Inferior parietal cortex (tissue), 1 donor: ENCODE measurements at regions not wholly inside any gene's neighbourhood (a gene's known extent, or its start where the extent isn't known, plus 50 kb on each side); places are given as distances from the start of the nearest gene placed in this dataset.

Source experiments
- DNase-seq: peaks from one replicate; pipeline ENCODE4 v3.0.0-alpha.2; 2016; ENCODE audit errors: extremely low spot score

DNA sequence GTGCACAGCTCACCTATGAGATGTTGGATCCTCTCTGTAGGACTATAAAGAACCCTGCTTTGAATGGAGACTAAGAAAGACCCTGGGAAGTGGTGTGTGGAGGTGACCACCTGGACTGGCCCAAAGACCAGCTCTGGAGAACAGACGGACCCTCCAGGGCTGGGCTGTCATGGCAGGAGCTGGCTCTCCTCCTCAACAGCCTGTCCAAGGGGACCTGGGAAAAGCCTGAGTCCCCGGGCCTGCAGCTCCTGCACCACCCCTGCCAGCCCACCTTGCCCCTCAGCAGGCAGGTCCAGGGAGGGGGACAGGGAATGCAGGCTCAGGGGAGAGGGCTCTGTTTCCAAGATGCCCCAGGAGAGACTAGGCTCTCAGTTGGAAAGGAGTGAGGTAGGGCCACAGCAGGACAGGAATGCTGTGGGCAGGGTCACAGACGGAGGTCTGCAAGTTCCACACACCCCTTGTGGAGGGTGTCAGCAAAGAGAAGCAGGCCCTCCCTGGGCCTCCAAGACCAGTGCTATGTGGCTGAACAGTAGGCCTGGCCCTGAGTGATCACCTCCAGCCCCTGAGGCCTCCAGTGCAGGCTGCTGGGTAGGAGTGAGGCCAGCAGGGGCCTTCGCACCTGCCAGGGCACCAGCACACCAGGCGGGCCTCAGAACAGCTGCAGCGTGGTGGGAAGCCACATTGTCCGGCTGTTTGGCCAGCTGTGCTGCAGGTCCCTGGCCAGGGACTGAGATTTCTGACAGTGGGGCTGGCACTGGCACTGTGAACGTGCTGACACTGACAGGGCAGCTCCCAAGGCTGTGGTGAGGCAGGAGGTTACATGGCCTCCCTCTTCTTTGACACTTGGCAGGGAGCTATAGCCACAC, 86.4 kb upstream of the OTOS start:
- DNase-seq, result no peak

DNA sequence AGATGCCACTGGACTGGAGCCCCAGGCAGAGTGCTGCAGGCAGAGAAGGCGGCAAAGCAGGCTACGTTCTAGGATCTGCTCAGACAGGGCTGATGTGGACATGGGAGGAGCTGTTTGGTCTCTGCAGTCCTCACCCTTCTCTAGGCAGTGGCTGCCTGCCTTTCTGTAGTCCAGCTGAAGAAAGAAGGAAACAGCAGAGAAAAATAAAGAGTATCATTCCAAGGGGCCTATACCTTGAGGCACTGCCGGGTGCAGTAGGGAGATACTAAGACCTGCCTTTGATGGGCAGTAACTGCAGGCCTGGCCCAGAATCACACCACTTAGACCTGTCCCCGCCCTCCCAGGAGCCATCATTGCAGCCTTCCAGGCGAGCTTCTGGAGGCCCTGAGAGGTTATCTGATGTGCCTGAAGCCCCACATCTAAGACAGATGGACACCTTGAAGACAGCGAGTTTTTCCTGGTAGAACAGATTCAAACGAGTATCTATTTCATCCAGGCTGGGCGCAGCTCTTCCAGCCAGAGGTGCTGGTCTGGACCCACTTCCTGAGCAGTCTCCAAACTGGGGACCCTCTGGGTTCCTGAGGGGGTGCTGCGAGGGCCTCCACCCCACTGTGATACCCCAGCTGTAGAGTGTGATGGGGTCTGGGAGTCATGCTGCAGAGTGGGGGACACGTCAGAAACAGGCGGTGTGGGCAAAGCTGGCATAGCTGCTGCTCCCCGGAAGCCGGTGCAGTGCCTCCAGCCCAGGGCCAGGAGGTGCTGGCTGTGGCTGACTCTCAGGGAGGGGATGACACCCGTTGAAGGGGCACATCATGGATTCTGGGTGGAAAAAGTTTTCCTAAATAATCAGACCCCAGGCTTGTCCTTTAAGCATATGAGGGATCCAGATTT, 87.3 kb upstream of the OTOS start:
- no peak for DNase-seq

DNA sequence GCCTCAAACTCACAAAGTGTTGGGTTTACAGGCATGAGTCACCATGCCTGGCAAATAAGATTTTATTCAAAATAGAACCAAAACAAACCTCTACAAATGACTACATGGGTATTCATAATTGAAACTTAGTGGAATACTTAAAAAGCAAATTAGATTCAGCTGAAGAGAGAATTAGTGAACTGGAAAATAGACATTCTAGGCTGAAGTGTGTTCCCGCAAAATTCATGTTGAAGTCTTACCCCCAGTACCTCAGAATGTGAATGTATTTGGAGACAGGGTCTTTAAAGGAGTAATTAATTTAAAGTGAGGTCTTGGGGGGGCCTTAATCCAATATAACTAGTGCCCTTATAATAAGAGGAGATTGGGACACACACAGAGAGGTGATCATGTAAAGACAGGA, 88.5 kb upstream of the OTOS start:
- DNase-seq, result no peak

DNA sequence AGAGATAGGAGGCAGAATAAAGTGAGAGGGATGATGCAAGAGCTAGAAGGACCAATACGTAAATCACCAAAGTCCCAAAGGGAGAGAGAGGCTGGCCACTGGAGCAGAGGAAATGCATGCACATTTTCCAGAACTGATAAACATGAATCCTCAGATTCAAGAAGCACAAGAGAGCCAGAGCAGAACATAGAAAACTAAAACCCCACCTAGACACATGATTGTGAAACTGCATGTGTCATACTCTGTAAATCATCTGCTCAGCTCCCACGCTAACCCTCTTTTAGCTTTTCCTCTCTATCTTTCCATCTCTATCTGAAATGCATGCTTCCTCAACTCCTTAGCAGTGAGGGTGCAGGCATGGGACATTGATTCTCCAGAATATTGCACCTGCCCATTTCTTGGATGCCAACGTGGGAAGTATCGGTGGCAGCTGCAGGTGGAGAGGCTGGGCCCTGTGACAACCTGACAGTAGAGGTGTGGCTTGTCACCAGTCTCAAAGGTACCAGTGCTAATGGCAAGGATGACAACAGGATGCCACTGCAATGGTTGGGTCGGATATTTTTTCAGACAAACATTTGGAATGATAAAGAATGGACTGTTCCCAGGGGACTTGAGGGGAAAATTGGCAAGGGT, 89.3 kb upstream of the OTOS start:
- DNase-seq, result no peak

- DNase-seq, result no peak
These were observed 90.0 kb upstream of the OTOS start for GRCh38 chr2:240230291-240230931.

DNA sequence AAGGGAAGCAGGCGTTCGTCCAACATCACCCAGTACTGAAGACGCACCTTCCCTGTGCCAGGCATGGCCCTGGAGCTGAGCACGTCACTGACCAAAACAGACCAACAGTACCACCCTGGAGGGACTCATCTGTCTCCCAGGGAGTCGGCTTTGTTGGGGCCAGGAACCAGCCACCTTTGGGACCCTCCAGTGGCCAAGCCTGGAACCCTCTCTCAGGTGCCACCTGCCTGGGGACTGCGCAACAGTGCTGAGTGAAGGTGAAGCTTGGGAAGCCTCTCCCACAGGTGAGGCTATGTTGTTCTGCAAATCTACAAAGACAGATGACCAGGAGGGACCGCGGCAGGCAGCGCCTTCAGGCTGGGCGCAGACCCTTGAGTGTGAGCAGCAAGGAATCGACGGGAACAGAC, 91.4 kb upstream of the OTOS start:
- DNase-seq, result no peak

DNA sequence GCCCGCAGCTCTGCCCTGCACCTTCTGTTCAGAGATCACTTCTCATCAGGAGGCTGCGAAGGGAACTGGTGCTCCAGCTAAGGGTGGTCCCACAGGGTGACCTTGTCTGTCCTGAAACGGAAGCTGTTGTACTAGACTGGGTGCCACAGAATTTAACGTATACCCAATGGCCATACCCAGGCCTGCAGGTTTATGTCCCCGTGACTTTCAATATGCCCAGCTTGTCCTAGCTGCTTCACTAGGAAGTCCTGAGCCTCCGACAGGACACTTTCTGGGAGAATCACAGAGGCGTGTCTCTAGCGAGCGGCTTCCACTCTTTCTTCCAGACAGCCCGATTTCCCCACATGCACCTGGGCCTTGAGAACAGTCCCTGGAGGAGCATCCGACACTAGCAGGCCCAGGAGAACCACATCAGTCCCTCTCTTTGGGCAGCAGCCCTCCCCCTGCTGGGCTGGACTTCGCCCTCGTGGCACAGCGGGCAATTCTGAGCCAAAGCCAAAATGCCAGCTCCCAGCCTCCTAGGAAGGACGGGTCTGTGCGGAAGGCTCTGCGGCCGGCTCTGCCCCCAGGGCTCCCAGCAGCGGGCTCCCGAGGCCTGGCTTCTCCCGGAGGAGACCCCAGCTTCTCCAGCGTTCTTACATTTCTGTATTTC, 91.9 kb upstream of the OTOS start:
- DNase-seq, result no peak

DNA sequence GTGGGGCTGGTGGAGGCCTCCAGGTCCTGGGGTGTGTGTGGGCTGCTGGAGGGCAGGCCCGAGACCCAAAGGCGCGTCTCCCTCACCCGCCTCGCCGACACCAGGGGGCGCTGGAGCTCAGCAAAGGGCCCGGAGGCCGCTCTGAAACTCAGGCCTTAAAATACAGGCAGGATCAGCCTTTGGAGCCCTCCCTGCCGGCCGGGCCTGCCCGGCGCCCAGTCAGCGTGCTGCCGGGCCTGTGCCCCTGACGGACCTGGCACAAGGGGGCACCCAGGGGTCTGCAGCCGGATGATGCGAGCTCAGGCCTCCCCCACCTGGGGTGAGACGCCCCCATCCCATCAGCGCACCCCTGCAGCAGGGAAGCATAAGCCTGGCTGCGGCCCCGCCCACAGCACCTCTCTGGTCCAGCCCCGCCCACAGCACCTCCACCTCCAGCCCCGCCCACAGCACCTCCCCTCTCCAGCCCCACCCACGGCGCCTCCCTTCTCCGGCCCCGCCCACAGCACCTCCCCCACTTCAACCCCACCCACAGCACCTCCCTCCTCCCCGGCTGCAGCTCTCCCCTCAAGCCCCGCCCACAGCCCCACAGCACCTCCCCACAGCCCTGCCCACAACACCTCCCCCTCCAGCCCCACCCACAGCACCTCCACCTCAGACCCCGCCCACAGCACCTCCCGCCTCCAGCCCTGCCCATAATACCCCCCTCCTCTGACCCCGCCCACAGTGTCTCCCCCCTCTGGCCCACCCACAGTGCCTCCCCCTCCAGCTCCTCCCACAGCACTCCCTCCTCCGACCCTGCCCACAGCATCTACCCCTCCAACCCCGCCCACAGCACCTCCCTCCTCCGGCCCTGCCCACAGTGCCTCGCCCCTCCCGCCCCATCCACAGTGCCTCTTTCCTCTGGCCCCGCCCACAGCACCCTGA, 92.8 kb upstream of the OTOS start:
- peak; percentile 82 for DNase-seq

DNA sequence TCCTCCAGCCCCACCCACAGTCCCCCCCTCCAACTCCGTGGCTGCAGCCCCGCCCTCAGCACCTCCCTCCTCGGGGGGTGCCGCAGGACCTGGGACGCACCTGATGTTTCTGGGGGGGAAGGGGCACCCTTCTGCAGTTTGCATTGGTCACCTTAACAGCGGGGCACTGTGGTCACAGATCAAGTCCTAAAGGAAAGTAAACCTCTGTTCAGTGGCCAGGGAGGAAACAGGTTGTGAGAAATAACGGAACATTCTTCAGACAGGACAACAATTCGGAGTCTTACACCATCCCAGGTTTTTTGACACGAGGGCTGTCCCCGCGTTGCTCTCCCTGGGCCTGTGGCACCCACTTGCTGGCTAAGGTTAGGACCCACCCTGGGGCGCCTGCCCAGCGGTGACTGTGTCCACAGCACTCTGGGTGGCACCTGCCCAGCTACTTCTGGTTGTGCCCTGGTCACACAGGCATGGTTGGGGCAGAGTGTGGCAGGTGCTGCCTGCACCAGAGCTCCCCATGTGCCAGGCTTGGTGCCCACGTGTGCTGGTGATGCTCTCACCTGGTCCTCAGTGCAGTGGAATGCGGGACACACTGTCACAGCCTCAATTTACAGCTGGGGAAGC, 93.5 kb upstream of the OTOS start:
- no peak for DNase-seq

- DNase-seq, result no peak
These were observed 94.1 kb upstream of the OTOS start for GRCh38 chr2:240234503-240234951.

DNA sequence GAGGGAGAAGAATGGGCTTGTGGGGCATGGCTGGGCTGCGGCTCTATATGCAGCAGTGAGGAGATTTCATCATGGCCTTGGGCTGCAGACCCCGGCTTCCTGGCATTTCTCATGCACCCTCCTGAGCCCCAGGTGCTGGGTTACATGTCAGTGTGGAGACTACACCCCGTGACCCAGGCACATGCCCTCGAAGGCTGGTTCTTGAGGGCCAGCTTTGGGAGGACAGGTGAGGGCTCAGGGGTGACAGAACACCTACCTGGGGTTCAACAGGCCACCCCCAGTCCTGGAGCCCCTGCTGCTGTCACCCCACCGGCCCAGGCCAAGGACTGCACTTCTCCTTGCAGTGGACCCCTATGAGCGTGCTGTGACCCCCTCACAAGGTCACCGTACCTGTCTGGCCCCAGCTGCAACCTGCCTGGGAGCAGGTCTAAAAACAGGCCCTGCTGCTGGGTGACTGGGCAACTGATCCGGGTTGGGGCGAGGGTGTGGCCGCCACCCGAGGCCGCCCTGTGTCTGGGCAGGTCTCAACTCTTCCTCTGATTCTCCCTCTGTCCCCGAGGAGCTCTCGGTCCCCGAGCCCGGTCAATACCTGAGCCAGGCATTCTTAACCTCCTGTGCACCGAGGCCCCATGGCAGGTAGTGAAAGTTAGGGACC, 94.8 kb upstream of the OTOS start:
- DNase-seq, result no peak

DNA sequence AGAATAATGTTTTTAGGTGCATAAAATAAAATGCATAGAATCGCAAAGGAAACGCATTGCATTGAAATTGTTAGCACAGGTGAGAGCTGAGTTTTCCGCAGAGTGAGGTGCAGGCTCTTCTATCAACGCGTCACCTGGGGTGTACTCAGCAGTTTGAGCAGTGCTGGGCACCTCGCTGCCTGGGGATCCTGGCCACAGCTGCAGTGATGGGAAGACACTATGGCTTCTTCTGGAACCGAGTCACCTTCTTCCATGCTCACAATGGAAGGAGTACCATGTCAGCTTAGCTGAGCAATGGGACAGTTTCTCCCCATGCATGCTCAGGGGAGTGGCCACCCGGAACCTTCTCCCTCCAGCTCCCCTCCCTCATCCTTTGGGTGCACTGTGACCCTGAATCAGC, 95.4 kb upstream of the OTOS start:
- DNase-seq, result no peak

DNA sequence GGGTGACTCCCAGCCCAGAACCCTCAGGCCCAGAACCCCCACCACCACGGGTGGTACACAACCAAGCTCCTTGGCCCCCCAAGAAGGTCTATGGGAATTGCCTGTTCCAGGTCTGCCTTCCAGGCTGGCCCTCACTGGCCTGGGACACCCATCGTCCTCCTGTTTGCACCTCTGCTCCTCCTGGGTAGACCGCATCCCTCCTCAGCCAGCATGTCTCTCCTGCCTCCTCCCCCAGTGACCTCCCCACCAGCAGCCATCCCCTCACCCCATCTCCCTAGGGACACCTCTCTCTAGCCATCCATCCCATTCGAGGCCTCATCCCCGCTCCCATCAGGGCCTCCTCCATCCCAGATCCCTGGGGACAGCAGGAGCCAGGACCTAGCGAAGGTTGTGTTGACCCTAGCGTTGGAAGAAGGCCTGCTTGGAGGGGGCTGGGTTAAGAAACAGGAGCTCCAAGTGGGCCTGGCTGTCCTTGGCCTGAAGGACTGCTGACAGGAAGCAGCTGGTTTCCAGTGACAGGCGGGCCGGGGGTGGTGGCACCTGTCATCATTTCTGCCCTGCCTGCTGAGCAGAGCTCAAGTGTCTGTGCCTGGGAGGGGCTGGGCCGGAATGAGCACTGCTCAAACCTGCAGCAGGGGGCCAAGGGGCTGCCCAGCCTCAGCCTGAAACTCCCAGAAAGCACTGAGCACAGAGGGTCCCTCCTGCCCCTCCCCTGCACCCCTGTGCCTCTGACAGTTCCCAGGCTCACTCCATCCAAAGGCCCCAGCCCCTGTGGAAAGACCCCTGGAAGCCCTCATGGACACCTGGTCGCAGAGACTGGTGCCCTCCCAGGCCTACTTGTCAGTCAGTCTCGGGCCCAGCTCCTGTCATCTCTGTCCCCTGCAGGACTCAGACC, 96.0 kb upstream of the OTOS start:
- DNase-seq, result no peak

DNA sequence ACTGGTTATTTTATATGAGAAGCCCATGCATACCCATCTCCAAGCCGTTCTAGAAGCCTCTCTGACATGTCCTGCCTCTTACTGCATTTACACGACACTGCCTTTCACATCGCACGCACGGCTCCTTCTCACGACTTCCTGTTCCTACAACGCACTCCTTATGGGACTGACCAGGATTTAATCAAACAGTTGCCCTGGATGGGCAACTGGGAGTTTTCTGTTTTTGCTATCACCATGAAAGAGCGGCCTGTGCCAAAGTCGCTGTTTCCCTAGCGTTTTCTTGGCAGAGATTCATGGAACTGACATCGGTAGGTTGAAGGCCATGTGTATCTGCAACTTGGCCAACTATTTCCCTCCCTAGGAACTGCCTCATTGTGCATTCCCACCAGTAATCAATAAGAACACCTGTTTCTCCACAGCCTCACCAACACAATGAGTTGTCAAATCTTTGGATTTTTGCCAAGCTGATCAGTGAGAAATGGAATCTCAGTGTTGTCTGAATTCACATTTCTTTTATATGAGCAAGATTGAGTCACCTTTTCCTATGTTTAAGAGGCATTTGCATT, 97.2 kb upstream of the OTOS start:
- DNase-seq, result no peak

DNA sequence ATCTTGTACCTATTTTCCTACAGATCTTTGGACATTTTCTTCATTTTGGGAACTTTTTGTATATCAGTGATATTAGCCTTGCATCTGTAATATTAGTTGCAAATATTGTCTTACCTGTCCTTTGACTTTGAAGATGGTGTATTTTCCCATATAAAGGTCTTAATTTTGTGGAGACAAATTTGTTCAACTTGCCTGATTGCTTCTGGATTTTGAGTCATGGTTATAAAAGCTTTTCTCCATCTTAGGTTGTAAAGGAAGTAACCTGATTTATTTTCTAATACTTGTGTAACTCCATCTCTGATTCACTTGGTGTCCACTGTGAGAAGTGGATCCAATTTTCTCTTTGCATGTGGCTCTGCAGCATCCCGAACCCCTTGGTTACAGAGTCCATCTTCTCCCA, 97.7 kb upstream of the OTOS start:
- no peak for DNase-seq

GRCh38 chr2:240238786-240239185, 98.3 kb upstream of the OTOS start:
- DNase-seq, result no peak

GRCh38 chr2:240239325-240239724, 98.9 kb upstream of the OTOS start:
- no peak for DNase-seq
